ENCODE measurements at regions not wholly inside any gene's neighbourhood (a gene's known extent, or its start where the extent isn't known, plus 50 kb on each side); places are given as distances from the start of the nearest gene placed in this dataset.

DNA sequence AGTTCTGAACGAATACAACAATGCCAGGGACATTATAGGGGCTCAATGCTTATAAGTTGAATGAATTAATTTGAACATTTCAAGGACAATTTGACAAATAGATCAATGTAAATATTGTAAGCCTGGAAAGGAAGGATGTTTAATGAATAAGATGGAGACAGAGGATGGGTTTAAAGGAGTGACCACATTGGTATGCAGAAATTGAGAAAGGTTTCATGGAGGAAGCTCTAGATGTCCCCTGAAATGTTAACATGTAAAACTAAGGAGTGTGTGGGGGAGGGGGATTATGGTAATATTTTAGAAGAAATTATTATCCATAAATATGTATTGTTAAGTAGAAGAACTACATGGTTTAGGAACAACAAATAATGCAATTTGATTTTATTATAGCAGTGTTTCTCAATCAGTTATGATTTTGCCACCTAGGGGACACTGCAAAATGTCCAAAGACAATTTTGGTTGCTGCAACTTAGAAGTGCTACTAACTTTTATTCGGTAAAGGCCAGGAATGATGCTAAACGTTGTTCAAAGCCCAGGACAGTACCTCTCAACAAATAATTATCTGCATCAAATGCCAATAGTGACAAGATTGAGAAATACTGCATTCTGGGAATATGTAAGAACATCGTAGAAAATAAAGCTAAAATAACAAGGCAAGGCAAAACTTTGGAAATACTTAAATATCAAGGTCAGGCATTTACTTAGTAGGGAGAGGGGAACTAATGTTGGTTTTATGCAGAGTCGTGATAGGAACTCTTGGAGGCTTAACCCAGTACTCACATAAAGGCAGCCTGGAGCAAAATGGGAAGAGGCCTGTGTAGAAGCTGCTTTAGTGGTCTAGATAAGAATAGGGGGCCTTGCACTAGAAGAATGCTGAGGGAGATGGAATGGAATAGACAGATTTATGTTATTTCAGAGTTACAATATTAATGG, 686.9 kb upstream of the CITED2 start:
- no peak for DNase-seq (ENCODE audit: low read depth in 1 of 2, low spot score in 1 of 2)

DNA sequence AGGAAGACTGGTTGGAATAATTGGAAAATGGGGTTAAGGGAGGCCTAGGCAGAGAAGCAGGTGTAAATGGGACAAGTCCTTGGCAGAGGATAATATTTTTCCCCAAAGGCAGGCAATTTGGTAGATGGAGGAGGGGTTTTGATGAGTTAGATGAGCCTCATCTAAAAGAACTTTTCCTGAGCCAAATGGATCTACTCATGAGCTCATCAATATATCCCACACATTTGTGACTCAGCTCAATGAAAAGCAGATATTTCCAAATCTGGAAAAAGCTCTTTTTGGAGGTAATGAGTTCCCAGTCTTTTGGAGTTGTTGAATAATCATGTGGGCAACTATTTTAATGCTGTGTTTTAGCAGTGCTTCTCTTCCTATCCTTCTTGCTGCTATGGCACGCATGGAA, 685.5 kb upstream of the CITED2 start:
- DNase-seq (ENCODE audit: low read depth in 1 of 2, low spot score in 1 of 2): no peak

- DNase-seq (ENCODE audit: low read depth in 1 of 2, low spot score in 1 of 2): no peak
These were observed 684.4 kb upstream of the CITED2 start for GRCh38 chr6:140058863-140059262.

DNA sequence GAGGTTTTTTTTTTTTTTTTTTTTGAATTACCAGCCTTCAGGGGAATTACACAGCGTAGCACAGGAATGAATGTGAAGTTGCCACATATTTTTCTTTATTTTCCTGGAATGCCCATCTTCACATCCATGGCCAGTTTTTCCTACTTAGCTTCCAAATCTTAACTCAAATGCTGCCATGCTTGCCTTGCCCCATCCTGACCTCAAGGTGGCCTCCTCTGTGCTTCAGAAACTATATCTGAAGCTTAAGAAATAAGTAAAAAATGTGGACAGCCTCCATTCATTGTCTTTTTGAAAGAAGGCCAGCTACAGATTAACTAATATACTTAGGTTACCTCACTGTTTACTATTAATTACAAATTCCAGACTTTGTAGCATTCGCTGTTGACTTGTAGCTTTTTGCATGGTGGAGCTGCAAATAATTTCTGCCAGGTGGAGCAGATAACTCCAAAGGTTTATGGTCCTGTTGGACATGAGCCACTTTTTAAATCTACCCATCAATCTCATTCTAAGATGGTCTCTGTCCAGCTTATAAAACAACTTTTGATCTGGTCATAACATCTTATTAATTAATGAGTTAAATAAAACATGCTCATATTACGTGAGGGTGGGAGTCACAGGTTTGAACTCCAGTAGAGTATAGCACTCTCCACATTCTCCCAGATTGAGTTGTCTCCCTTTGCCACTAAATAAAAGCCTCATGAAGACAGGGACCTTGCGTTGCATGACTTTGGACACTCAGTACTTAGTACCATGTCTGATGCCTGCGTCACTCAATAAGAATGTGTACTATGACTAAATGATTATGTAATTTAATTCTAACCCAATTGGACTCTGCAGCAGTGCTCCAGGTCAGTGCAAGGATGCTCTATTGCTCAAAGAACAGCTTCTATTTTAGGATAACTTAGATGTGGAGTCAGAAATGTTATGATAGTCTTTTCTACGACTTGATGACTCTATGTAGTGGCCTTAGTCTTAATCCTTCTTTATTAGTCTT, 678.6 kb upstream of the CITED2 start:
- DNase-seq (ENCODE audit: low read depth in 1 of 2, low spot score in 1 of 2): no peak

GRCh38 chr6:140051521-140052512, 677.4 kb upstream of the CITED2 start:
- DNase-seq (ENCODE audit: low read depth in 1 of 2, low spot score in 1 of 2): no peak

GRCh38 chr6:140050101-140050995, 675.9 kb upstream of the CITED2 start:
- no peak for DNase-seq (ENCODE audit: low read depth in 1 of 2, low spot score in 1 of 2)

GRCh38 chr6:140049251-140049650, 674.8 kb upstream of the CITED2 start:
- no peak for DNase-seq (ENCODE audit: low read depth in 1 of 2, low spot score in 1 of 2)

GRCh38 chr6:140048202-140048790, 673.8 kb upstream of the CITED2 start:
- no peak for DNase-seq (ENCODE audit: low read depth in 1 of 2, low spot score in 1 of 2)

DNA sequence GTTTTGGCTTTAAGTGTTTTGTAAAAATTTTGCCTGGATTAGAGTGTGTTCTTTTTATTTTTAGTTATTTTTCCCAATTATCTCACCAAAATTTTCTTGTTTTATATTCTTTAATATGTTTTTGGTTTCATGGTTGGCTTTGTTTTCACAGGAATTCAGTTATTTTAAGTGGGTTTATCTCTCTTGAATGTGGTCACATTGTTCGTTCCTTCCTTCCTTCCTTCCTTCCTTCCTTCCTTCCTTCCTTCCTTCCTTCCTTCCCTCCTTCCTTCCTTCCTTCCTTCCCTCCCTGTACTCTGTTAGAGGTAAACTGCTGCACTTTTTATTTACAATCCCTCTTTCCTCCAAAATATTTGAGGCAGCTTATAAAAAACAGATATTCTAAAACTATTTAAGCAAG, 672.9 kb upstream of the CITED2 start:
- no peak for DNase-seq (ENCODE audit: low read depth in 1 of 2, low spot score in 1 of 2)

- no peak for DNase-seq (ENCODE audit: low read depth in 1 of 2, low spot score in 1 of 2)
These were observed 671.7 kb upstream of the CITED2 start for GRCh38 chr6:140046016-140046632.

DNA sequence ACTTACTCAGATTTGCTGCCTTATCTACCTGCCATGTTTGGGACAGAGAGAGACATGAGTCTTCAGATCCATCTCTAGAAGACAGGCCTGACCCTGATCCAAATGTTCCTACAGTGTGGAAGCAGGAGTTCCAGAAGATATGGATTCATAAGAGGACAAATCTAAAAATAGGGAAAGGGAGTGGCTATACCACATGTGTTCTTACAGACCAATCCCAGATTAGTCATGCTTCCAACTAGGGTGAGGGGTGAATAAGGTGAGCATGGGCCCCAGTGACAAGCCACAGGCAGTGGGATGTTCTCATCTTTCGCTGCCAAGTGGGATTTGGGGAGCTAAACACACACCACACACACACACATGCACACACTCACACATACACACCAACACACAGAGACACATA, 670.7 kb upstream of the CITED2 start:
- DNase-seq (ENCODE audit: low read depth in 1 of 2, low spot score in 1 of 2): no peak

DNA sequence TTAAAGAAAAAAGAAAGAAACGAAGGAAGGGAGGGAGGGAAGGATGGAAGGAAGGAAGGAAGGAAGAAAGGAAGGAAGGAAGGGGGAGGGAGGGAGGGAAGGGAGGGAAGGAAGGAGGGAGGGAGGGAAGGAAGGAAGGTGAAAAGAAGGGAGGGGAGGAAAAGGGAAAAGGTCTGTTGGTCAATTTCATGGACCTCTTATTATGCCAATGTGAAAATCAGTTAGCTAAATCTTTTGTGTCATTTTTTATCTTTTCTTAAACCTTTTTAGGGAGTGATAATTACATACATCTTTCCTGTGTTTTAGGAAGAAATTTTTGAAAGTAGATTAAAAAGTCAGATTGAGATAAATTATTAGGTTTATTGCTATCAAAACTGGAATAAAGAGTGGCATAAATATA, 670.2 kb upstream of the CITED2 start:
- no peak for DNase-seq (ENCODE audit: low read depth in 1 of 2, low spot score in 1 of 2)

DNA sequence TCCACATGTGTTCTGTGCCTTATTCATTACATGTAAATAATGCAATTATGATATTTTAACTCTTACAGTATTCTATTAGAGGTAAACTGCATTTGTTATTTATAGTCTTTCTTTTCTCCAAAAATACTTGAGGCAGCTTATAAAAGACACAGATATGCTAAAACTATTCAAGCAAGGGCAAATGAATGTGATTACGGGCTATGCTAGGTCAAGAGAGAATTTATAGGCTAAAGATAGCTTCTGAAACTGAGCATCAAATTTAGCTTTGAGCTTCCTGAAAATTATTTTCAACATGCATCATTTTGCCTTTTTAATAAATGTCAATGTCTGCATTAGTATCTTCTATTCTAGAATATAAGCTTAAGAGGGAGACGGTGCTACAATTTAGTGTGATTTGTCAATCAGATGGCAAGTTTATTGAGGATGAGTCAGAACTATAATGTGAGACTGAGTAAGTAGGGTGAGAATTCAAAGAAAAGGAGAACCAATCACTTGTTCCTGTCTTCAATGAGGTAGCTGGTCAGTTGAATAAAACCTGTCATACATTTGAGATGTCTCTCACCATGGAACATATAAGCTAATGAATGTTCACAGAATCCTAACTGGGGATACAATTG, 669.4 kb upstream of the CITED2 start:
- no peak for DNase-seq (ENCODE audit: low read depth in 1 of 2, low spot score in 1 of 2)

DNA sequence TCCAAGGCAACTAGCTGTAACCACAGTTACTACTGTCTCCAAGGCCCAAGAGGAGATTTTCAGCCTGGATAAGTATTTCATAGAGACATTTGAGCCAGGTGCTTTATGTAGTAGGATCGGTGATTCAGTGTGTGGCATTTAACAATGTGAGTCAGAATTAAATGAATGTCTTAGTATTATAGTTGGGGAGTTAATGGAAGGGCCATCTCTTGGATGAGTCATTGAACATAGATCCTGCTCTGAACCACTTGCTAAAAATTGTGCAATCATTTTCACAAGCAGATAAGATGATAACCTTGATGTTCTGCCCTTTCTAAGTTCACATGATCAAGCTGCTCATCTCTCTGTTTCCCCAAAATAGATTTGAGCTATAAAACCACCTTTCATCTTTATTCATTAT, 668.9 kb upstream of the CITED2 start:
- DNase-seq (ENCODE audit: low read depth in 1 of 2, low spot score in 1 of 2): no peak

- DNase-seq (ENCODE audit: low read depth in 1 of 2, low spot score in 1 of 2): no peak
These were observed 667.3 kb upstream of the CITED2 start for GRCh38 chr6:140041571-140042332.

DNA sequence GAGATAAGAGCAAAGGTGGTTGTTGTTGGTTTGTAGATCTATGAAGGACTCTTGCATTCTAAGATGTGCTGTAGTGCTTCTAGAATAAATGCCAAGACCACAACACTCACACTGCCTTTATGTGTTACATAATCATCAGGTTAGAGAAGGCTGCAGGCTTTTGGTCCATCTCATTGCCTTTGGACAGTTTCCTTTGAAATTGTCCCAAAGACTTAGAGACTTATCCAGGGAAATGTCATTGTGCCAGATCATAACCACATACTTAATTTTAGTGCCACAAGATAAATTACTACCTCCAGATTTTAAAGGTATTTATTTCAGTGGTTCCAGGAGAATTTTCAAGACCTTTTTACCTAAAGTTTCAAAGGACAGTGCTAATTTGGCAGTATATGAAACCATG, 666.6 kb upstream of the CITED2 start:
- DNase-seq (ENCODE audit: low read depth in 1 of 2, low spot score in 1 of 2): no peak

DNA sequence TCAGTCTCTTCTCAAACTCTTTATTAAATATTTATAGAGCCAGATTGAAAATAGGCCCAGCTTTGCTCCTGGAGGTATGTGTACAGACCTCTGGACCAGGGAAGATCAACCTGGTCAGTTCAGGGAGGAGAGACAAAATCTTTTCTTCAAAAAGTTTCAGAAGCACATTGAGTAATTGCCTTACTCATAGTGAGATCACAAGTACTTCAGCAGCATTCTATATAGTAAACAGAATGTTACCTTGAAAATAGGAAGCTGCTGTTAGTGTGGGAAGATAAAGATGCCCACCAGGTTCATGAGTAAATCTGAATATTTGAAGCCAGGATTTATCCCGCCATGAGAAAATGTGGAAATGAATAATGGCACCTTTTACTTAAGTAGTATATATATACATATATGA, 665.9 kb upstream of the CITED2 start:
- DNase-seq (ENCODE audit: low read depth in 1 of 2, low spot score in 1 of 2): no peak

DNA sequence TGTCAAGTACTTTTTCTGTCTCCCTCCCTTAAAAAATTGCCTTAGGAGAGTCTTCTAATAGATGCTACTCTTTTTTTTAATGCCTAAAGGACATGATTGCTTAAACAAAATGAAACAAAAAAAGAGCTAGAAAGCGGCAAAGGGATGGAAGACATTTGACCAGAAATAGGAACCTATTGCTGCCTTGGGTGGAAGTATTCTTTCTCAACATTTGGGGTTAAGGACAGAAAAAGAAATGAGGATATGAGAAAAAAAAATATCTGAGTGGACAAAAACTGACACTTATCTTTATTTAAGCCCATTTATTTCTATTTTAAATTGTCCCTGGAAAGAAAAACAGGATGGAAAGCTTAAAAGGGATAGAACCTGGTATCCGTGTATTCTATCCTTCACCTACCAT, 664.9 kb upstream of the CITED2 start:
- DNase-seq (ENCODE audit: low read depth in 1 of 2, low spot score in 1 of 2): no peak

All from activated CD4-positive, alpha-beta T cell treated with anti-CD3 and anti-CD28 coated beads, Interleukin-2, amount 50 U/mL, for 24 hours (primary cell).